DMS 273 (cell line): ENCODE measurements at regions not wholly inside any gene's neighbourhood (a gene's known extent, or its start where the extent isn't known, plus 50 kb on each side); places are given as distances from the start of the nearest gene placed in this dataset.

Experiments used
- DNase-seq: peaks from one replicate; lab custom pipeline; 2025; ENCODE audit not compliant: unreplicated experiment; lab: John Stamatoyannopoulos, UW

- no peak for DNase-seq
Observed at GRCh38 chr16:77590707-77591106, 131.6 kb upstream of the NUDT7 start.

- no peak for DNase-seq
Observed at GRCh38 chr16:77591347-77591746, 131.0 kb upstream of the NUDT7 start.

- no peak for DNase-seq
Observed at GRCh38 chr16:77592021-77592420, 130.3 kb upstream of the NUDT7 start.

GRCh38 chr16:77594057-77594456, 128.3 kb upstream of the NUDT7 start:
- no peak for DNase-seq

GRCh38 chr16:77594799-77595596, 127.3 kb upstream of the NUDT7 start:
- DNase-seq, result no peak

- DNase-seq, result no peak
Observed at GRCh38 chr16:77596261-77596660, 126.1 kb upstream of the NUDT7 start.

- DNase-seq, result peak; percentile 60
Observed at GRCh38 chr16:77599793-77600415, 122.4 kb upstream of the NUDT7 start.

GRCh38 chr16:77600555-77600954, 121.8 kb upstream of the NUDT7 start:
- DNase-seq, result no peak

GRCh38 chr16:77603656-77604055, 118.7 kb upstream of the NUDT7 start:
- DNase-seq, result no peak

- no peak for DNase-seq
Observed at GRCh38 chr16:77610496-77610895, 111.8 kb upstream of the NUDT7 start.

GRCh38 chr16:77611386-77611785, 110.9 kb upstream of the NUDT7 start:
- no peak for DNase-seq

- no peak for DNase-seq
Observed at GRCh38 chr16:77612596-77612995, 109.7 kb upstream of the NUDT7 start.

- no peak for DNase-seq
Observed at GRCh38 chr16:77613095-77613494, 109.2 kb upstream of the NUDT7 start.

GRCh38 chr16:77617553-77617952, 104.8 kb upstream of the NUDT7 start:
- no peak for DNase-seq

GRCh38 chr16:77617996-77618395, 104.3 kb upstream of the NUDT7 start:
- no peak for DNase-seq

GRCh38 chr16:77618951-77619350, 103.4 kb upstream of the NUDT7 start:
- no peak for DNase-seq

- no peak for DNase-seq
Observed at GRCh38 chr16:77624085-77624484, 98.2 kb upstream of the NUDT7 start.

GRCh38 chr16:77636615-77637014, 85.7 kb upstream of the NUDT7 start:
- DNase-seq, result no peak

- DNase-seq, result no peak
Observed at GRCh38 chr16:77637940-77638339, 84.4 kb upstream of the NUDT7 start.

GRCh38 chr16:77643176-77643575, 79.1 kb upstream of the NUDT7 start:
- DNase-seq, result peak; percentile 30

- DNase-seq, result no peak
Observed at GRCh38 chr16:77645764-77646163, 76.5 kb upstream of the NUDT7 start.

GRCh38 chr16:77647726-77648125, 74.6 kb upstream of the NUDT7 start:
- no peak for DNase-seq

GRCh38 chr16:77650761-77651160, 71.6 kb upstream of the NUDT7 start:
- DNase-seq, result no peak
